ENCODE measurements at regions not wholly inside any gene's neighbourhood (a gene's known extent, or its start where the extent isn't known, plus 50 kb on each side); places are given as distances from the start of the nearest gene placed in this dataset.
"Not testable (repeated sequence)": the region's sequence is repeated elsewhere in the genome, so short reads cannot be mapped to it uniquely, and the experiment has no call there.

GRCh38 chr13:67481445-67481844, 251.3 kb upstream of the PCDH9 start:
- no peak for DNase-seq

GRCh38 chr13:67474115-67474514, 244.0 kb upstream of the PCDH9 start:
- no peak for DNase-seq

- no peak for DNase-seq
These were observed 239.5 kb upstream of the PCDH9 start for GRCh38 chr13:67469623-67470022.

GRCh38 chr13:67466569-67466968, 236.4 kb upstream of the PCDH9 start:
- DNase-seq: no peak

GRCh38 chr13:67464154-67464553, 234.0 kb upstream of the PCDH9 start:
- no peak for DNase-seq

GRCh38 chr13:67462098-67462497, 232.0 kb upstream of the PCDH9 start:
- no peak for DNase-seq

GRCh38 chr13:67452526-67452925, 222.4 kb upstream of the PCDH9 start:
- DNase-seq: not testable (repeated sequence)

GRCh38 chr13:67445436-67445835, 215.3 kb upstream of the PCDH9 start:
- DNase-seq: no peak

- no peak for DNase-seq
These were observed 213.8 kb upstream of the PCDH9 start for GRCh38 chr13:67443923-67444322.

GRCh38 chr13:67440236-67440975, 210.3 kb upstream of the PCDH9 start:
- DNase-seq: no peak

- DNase-seq: no peak
These were observed 209.2 kb upstream of the PCDH9 start for GRCh38 chr13:67439365-67439764.

GRCh38 chr13:67438465-67438864, 208.3 kb upstream of the PCDH9 start:
- DNase-seq: no peak

- no peak for DNase-seq
These were observed 207.1 kb upstream of the PCDH9 start for GRCh38 chr13:67437244-67437643.

- DNase-seq: no peak
These were observed 191.3 kb upstream of the PCDH9 start for GRCh38 chr13:67421475-67421874.

GRCh38 chr13:67416047-67416925, 186.2 kb upstream of the PCDH9 start:
- DNase-seq: no peak

GRCh38 chr13:67410645-67411044, 180.5 kb upstream of the PCDH9 start:
- DNase-seq: no peak

- no peak for DNase-seq
These were observed 178.7 kb upstream of the PCDH9 start for GRCh38 chr13:67408798-67409197.

- no peak for DNase-seq
These were observed 172.4 kb upstream of the PCDH9 start for GRCh38 chr13:67402546-67402945.

- DNase-seq: no peak
These were observed 165.4 kb upstream of the PCDH9 start for GRCh38 chr13:67395577-67395976.

- no peak for DNase-seq
These were observed 161.9 kb upstream of the PCDH9 start for GRCh38 chr13:67392014-67392413.

GRCh38 chr13:67390462-67391086, 160.4 kb upstream of the PCDH9 start:
- DNase-seq: no peak

- DNase-seq: no peak
These were observed 159.0 kb upstream of the PCDH9 start for GRCh38 chr13:67389171-67389570.

GRCh38 chr13:67383109-67383757, 153.1 kb upstream of the PCDH9 start:
- not testable (repeated sequence) for DNase-seq

Data from GF-D8 (cell line).